Lung (tissue), 11 donors: ENCODE measurements at regions not wholly inside any gene's neighbourhood (a gene's known extent, or its start where the extent isn't known, plus 50 kb on each side); places are given as distances from the start of the nearest gene placed in this dataset.

ENCODE experiments used
- ATAC-seq: fragments of 200-7000 bp; cut with Tn5 transposase; one replicate; pipeline ENCODE4 v1.9.1; 2020; ENCODE audit warnings: moderate number of reproducible peaks; ENCODE audit not compliant: insufficient read depth, low FRiP score
- DNase-seq, 3 donors: peaks; one replicate each; pipeline ENCODE4 v3.0.0-alpha.2; 2013 to 2017
- H3K27ac ChIP-seq, 2 donors: one replicate each; pipeline ENCODE4 v1.5.1; 2013; ENCODE audit warnings: mild to moderate bottlenecking in 2 of 2, moderate library complexity in 2 of 2, control low read depth in 1 of 2, inconsistent platforms in 1 of 2, low read depth in 1 of 2, low read length in 1 of 2
- H3K27me3 ChIP-seq, 3 donors: one replicate each; pipeline ENCODE4 v1.5.1; 2013; ENCODE audit warnings: low read length in 2 of 3; ENCODE audit not compliant: control insufficient read depth in 3 of 3, insufficient read depth in 3 of 3
- H3K36me3 ChIP-seq, 4 donors: one replicate each; pipeline ENCODE4 v1.5.1; 2013; ENCODE audit warnings: low read length in 4 of 4, mild to moderate bottlenecking in 1 of 4, moderate library complexity in 1 of 4; ENCODE audit not compliant: control insufficient read depth in 4 of 4, insufficient read depth in 4 of 4
- H3K4me1 ChIP-seq, 5 donors: one replicate each; pipeline ENCODE4 v1.5.1; 2013; ENCODE audit warnings: low read length in 5 of 5, mild to moderate bottlenecking in 2 of 5, moderate library complexity in 1 of 5; ENCODE audit not compliant: control insufficient read depth in 5 of 5, insufficient read depth in 5 of 5
- H3K4me3 ChIP-seq: one replicate; pipeline ENCODE4 v1.5.1; 2013; ENCODE audit warnings: mild to moderate bottlenecking, control low read depth, moderate library complexity
- H3K9ac ChIP-seq, 2 donors: one replicate each; pipeline ENCODE4 v1.5.1; 2013; ENCODE audit warnings: low read length in 2 of 2, control low read depth in 1 of 2; ENCODE audit not compliant: insufficient read depth in 1 of 2
- H3K9me3 ChIP-seq, 4 donors: one replicate each; pipeline ENCODE4 v1.5.1; 2013; ENCODE audit warnings: low read length in 3 of 4, mild to moderate bottlenecking in 1 of 4, moderate library complexity in 1 of 4; ENCODE audit not compliant: control insufficient read depth in 4 of 4, insufficient read depth in 3 of 4
- CTCF ChIP-seq: IDR thresholded peaks from 2 replicates; pipeline ENCODE4 v1.5.1; 2012; ENCODE audit warnings: mild to moderate bottlenecking; ENCODE audit errors: control extremely low read depth, extremely low read depth
- WGBS, 2 donors: extraction: QIAGEN DNeasy Blood & Tissue Kit; methylation state at CpG; one replicate each; pipeline ENCODE4 v1.1.7; 2013; 5-methylcytosine and 5-hydroxymethylcytosine counted together
- donor health status: control.
- donor health status: control.
- donor health status: Bipolar disorder and iron deficiency.
- donor health status: healthy.
- donor health status: DM: yes; HTN: yes; CAD: no.

GRCh38 chr3:147652651-147653366, 243.6 kb downstream of the ZIC1 start:
- no peaks in the 10 kb centered on the region for H3K27me3 ChIP-seq
- no peak overlapping the region for H3K4me3 ChIP-seq
- peaks cover 0 to 3% (median 0%) of the 10 kb centered on the region in 5 donors for H3K4me1 ChIP-seq
- TF ChIP-seq CTCF = no peak
- H3K9me3 ChIP-seq = peaks cover 0 to 2% (median 0%) of the 10 kb centered on the region in 4 donors
- ATAC-seq (no peak), DNase-seq (no peak)
- 76 to 85% methylated on average over 3 of the region's 3 CpGs for WGBS, 2 donors
- no peak overlapping the region for H3K9ac ChIP-seq
- no peaks in the 10 kb centered on the region for H3K36me3 ChIP-seq
- peak overlapping the region in 1 of 2 donors; percentile 4 for H3K27ac ChIP-seq

GRCh38 chr3:147653367-147653923, 244.3 kb downstream of the ZIC1 start:
- TF ChIP-seq CTCF = no peak
- no peaks in the 10 kb centered on the region for H3K27me3 ChIP-seq
- no peak for ATAC-seq
- no peak overlapping the region for H3K9ac ChIP-seq
- peaks cover 0 to 2% (median 0%) of the 10 kb centered on the region in 4 donors for H3K9me3 ChIP-seq
- H3K27ac ChIP-seq = no peak overlapping the region
- WGBS, 2 donors = 69 to 91% methylated on average over 1 of the region's 1 CpG
- no peaks in the 10 kb centered on the region for H3K36me3 ChIP-seq
- no peak for DNase-seq
- H3K4me3 ChIP-seq = no peak overlapping the region
- peaks cover 0 to 3% (median 0%) of the 10 kb centered on the region in 5 donors for H3K4me1 ChIP-seq

DNA sequence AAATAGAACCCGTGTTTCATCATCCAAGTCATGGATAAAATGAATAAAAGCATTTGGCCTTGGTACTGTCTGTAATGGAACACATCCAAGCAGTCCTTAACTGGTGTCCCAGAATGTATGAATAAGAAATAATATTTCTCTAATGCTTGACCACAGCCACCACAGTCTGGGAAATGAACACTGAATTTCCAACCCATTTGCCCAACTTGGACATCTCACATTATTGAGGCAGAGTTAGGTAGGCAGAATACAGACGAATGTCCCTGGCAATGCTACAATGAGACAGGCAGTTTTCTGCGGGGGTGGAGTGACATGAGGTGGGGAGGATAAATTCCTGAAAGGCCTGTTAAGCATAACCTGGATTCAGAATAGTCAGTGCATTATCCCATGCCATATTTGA, 245.7 kb downstream of the ZIC1 start:
- Histone ChIP-seq H3K27me3 (no peaks in the 10 kb centered on the region), H3K4me3 (no peak overlapping the region), H3K4me1 (peaks cover 0 to 3% (median 0%) of the 10 kb centered on the region in 5 donors), H3K36me3 (no peaks in the 10 kb centered on the region), H3K9me3 (peaks cover 0 to 2% (median 0%) of the 10 kb centered on the region in 4 donors), H3K9ac (no peak overlapping the region), H3K27ac (peak overlapping the region in 1 of 2 donors; percentile 41)
- 68 to 73% methylated on average over 3 of the region's 3 CpGs for WGBS, 2 donors
- no peak for ATAC-seq
- TF ChIP-seq CTCF = no peak
- no peak for DNase-seq
